GM21576 (cell line): ENCODE measurements at regions not wholly inside any gene's neighbourhood (a gene's known extent, or its start where the extent isn't known, plus 50 kb on each side); places are given as distances from the start of the nearest gene placed in this dataset.

Experiments used
- ATAC-seq: cut with Tn5 transposase; IDR thresholded peaks from one replicate; pipeline ENCODE4 v1.9.1; 2021; ENCODE audit warnings: mild to moderate bottlenecking, moderate library complexity; ENCODE audit not compliant: unreplicated experiment

- no peak for ATAC-seq
Measured at GRCh38 chr4:66636349-66636748, 909.0 kb downstream of the CENPC start.

GRCh38 chr4:66633477-66633876 lies 911.8 kb downstream of the CENPC start:
- ATAC-seq: no peak

DNA sequence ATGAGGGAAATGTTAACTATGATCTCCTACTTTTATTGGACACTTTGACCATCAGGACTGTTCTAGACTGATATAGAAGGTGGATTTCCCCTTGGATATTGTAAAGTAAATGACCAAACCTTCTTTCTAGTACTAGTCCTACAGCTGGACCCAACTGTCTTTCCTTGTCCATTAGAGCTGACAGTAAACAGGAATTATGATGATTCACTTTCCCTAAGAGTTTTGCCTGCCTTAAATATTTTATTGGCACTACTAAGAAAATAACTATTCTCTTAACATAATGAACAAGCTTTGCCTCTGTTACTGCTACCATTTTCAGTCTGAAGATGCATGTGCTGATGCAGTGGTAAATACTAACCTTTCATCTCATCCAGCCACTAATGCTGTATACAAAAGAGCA lies 915.4 kb downstream of the CENPC start:
- no peak for ATAC-seq

GRCh38 chr4:66628146-66628545 lies 917.2 kb downstream of the CENPC start:
- no peak for ATAC-seq

DNA sequence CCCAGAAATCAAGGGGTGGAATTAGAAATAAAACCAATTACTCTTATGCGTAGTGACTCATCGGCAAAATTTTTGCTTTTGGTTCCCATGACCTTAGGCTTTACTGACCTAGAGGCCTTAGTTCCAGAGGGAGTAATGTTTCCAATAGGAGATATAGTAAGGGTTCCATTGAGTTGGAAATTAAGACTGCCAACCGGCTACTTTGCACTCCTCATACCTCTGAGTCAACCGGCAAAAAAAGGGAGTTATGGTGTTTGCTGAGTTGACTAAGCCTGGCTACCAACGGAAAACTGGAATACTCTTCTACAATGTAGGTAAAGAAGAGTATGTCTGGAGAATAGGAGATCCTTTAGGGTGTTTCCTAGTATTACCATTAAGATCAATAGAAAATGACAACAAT lies 919.8 kb downstream of the CENPC start:
- no peak for ATAC-seq

GRCh38 chr4:66613591-66613990 lies 931.7 kb downstream of the CENPC start:
- ATAC-seq: no peak

DNA sequence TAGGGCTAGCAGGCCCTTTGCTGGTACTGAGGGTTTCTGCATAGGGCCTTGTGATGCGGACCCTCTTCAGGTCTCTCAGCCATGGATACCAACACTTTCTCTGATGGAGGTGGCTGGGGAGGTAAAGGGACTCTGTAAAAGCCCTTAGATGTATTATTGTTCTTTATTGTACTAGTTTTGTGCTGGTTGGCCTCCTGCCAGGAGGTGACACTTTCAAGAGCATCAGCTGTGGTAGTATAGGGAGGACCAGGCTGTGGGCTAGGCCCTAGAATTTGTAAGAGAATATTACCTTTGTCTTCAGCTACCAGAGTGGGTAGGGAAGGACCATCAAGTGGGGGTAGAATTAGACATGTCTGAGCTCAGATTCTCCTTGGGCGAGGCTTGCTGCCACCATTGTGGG lies 936.3 kb downstream of the CENPC start:
- ATAC-seq: no peak

GRCh38 chr4:66606908-66607307 lies 936.6 kb upstream of the EPHA5 start:
- ATAC-seq: no peak

- no peak for ATAC-seq
Measured at GRCh38 chr4:66606215-66606614, 935.9 kb upstream of the EPHA5 start.

DNA sequence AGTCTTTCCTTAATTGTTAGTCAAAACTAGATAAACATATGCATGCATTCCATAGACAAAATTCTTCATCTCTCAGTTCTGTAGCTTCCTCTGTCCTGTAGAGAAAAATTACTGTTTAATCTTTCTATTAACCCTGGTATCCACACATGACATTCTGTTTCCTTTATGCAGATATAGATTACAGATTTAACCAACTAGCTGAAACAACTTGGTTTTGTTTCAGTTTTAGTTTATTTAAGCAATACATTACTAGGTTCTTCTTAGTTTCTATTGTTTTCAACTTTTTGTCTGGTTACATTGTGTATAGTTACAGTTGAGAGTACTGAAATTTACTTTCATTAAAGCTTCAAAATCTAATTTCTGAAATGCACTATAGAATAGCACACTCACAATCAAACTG lies 933.9 kb upstream of the EPHA5 start:
- ATAC-seq: no peak

- ATAC-seq: no peak
Measured at GRCh38 chr4:66602622-66603021, 932.3 kb upstream of the EPHA5 start.

DNA sequence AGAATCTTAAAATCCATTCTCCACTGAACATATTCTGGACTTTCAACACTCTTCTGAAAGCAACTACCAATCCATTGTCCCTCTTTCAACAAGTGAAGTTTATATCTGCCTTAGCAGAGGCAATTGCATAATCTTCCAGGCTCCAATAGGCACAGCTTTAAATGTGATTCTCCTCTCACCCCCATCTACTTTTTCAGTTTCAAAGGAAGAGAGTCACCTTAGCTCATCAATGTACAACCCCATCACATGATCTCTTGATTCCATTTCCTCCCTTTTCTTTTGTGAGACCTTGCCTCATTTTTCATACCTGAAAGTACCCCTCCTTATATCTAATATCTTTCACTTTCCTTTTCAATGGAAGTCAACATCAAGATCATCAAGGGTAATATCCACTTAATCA lies 921.7 kb upstream of the EPHA5 start:
- no peak for ATAC-seq

- no peak for ATAC-seq
Measured at GRCh38 chr4:66590488-66591215, 920.4 kb upstream of the EPHA5 start.

DNA sequence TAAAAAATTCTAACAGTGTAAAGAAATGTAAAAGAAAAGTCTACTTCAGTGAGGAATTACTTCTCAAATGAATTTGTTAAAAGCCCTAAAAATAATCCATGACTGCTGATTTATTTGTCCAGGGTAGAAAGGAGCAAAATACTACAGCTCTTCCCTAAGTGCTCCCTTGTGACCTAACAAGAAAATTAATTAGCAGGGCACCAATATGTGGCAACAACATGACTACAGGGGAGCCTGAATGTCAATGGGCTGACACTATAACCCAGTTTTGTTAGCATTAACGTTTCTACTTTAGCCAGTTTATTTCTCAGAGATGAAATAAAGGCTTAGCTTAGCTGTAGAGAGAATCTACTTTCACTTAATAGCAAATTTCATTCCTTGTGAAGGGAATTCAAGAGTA lies 918.9 kb upstream of the EPHA5 start:
- no peak for ATAC-seq

- no peak for ATAC-seq
Measured at GRCh38 chr4:66585767-66586166, 915.5 kb upstream of the EPHA5 start.

GRCh38 chr4:66577922-66578321 lies 907.6 kb upstream of the EPHA5 start:
- ATAC-seq: no peak

DNA sequence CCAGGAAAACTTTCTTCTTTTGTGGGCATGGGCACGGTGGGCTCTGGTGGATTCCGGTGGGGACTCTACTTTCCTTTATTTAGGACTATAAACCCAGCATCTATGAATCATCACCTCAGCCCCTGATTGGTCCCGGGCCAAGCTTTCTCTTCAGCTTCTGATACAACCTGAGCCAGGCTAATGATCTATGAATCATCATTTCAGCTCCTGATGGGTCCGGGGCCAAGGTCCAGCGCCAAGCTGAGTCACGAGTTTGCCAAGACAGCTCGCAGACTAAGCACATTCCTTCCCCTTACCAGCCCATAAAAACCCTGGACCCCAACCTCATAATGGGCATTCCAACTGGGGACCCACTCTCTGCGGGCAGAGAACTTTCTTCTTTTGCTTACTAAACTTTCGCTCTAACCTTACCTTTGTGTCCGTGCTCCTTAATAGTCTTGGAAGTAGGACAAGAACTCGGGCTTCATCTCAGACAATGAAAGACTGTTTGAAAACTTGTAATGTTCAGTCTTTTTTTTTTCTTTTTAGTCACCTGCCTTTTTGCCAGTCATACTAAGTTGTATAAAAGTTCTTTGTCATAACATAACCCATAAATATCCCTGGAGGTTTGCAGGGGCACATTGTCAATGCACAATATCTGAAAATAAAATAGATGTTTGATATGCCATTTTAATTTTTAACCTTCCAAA lies 904.9 kb upstream of the EPHA5 start:
- no peak for ATAC-seq

GRCh38 chr4:66574145-66574978 lies 904.1 kb upstream of the EPHA5 start:
- ATAC-seq: no peak

DNA sequence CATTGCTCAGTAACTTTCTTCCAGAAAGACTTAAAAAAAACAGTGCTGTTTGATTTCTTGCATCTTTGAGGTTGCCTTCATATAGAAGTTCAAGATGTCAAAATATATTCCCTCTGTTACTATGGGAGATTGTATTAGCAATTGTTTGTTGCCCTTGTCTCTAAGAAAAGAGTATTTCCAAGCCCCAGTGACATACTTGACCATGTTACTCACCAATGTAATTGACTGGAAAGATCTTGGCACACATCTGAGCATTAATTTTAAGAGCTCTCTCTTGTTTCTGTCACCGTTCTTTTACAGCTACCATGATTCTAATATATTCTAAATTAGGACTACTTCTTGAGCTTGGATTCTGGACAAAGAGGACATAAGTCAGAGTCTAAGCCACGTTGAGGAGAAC lies 902.7 kb upstream of the EPHA5 start:
- no peak for ATAC-seq

DNA sequence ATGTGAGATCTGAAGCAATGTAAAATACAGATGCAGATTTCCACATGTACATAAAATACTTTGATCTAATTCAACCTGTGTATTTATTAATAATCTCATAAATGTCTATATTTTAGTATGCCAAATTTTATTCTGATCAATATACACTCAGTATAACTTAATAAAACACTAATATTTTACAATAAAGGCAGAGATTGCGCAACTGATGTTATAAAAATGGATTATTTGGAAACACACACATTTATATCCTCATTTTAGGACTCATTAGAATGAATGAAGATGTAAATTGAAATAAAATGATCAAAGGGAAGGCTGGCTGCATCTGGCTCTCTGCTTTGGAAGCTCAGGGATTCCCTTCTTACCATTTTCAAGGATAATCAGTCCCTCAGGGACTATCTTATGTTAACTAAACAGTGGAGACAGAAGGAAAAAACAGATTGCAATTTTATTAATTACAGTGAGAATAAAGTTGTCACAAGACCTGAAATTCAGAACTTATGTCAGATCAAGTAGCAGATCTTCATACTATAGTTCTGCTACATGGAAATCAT lies 900.9 kb upstream of the EPHA5 start:
- no peak for ATAC-seq

- no peak for ATAC-seq
Measured at GRCh38 chr4:66569228-66569627, 898.9 kb upstream of the EPHA5 start.

- ATAC-seq: no peak
Measured at GRCh38 chr4:66568431-66568830, 898.1 kb upstream of the EPHA5 start.
